ENCODE measurements at regions not wholly inside any gene's neighbourhood (a gene's known extent, or its start where the extent isn't known, plus 50 kb on each side); places are given as distances from the start of the nearest gene placed in this dataset.
"Not testable (repeated sequence)": the region's sequence is repeated elsewhere in the genome, so short reads cannot be mapped to it uniquely, and the experiment has no call there.

- not testable (repeated sequence) for DNase-seq
Measured at GRCh38 chr3:95587641-95588040, 1226.8 kb upstream of the EPHA6 start.

DNA sequence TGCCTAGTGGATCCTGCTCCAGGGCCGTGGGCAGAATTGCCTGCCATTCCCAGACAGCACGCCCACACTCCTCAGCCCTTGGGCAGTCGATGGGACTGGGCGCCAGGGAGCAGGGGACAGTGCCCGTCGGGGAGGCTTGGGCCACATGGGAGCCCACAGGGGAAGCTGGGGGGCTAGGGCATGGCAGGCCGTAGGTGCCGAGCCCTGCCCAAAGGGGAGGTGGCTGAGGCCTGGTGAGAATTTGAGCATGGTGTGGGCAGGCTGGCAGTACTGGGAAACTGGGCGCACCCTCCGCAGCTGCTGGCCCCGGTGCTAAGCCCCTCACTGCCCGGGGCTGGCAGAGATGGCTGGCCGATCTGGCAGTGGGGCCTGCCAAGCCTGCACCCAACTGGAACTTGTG lies 1225.9 kb upstream of the EPHA6 start:
- DNase-seq: no peak

DNA sequence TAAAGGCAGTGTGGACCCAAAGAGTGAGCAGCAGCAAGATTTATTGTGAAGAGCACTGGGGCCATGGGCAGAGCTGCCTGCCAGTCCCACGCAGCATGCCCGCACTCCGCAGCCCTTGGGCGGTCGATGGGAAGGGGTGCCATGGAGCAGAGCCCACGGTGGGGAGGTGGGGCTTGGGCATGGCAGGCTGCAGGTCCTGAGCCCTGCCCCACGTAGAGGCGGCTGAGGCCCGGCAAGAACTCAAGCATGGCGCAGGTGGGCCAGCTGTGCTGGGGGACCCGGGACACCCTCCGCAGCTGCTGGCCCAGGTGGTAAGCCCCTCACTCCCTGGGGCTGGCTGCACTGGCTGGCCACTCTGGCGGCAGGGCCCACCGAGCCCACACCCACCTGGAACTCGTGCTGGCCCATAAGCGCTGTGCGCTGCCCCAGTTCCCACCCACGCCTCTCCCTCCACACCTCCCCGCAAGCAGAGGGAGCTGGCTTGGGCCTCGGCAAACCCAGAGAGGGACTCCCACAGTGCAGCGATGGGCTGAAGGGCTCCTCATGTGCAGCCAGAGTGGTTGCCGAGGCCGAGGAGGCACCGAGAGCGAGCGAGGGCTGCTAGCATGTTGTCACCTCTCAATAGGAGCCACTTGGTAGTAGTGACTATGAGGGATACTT lies 1218.8 kb upstream of the EPHA6 start:
- DNase-seq: no peak

DNA sequence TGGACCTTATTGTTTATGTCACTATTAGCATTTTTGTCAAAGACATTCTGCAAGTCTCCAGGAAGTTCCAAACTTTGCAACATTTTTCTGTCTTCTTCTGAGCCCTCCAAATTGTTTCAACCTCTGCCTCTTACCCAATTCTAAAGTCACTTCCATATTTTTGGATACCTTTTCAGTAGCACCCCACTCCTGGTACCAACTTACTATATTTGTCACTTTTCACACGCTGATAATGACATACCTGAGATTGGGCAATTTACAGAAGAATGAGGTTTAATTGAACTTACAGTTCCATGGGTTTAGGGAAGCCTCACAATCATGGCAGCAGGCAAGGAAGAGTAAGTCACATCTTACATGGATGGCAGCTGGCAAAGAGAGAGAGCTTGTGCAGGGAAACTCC lies 1206.5 kb upstream of the EPHA6 start:
- no peak for DNase-seq

- DNase-seq: no peak
Measured at GRCh38 chr3:95609411-95609810, 1205.0 kb upstream of the EPHA6 start.

DNA sequence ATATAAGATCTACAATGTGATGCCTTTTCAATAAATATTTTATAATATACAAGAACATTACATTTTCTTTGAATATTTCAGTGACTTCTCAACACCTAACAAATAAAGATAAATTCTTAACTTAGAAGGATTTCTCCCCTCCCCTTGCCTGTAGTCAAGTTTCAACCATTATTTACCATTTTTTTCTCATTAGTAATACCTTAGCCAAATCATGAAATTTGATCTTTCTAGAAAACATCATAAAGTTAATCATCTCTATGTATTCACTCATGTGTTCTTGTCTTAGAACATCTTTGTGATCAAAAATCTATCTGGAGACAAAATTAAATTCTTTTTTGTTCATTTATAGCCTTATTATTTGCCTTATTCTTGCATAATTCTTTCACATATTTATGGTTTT lies 1201.8 kb upstream of the EPHA6 start:
- no peak for DNase-seq

GRCh38 chr3:95613993-95614392 lies 1200.4 kb upstream of the EPHA6 start:
- no peak for DNase-seq

DNA sequence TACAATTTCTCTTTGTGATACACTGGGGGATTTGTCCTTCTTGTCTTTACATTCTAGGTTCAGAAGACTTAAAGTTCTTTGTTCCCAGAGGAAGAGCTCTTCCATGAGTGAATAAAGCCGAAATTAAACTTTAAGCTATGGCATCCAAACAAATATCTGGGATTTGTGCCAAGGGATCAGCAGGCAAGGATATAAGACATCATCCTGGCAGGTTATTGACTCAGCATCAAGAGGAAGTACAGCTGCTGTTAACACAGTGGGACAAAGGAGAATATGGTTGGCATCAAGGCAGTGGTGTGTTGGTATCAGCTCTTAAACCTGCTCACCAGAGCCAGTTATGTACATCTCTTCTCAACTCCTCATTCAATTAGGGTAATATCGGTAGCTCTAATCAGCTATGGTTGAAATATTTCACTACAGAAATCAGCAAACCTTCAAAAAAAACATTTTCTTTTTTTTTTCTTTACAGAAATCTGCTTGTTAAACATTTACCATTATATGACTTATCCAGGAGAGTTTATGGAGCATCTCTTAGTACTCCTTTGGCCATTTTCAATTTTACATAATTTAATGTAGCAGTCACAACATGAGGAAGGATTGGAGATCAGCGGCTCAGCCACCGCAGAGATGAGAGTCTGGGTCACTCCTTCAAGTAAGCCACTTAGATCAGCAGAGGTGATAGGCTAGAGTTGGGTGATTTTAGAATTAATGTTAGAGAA lies 1198.6 kb upstream of the EPHA6 start:
- DNase-seq: no peak

DNA sequence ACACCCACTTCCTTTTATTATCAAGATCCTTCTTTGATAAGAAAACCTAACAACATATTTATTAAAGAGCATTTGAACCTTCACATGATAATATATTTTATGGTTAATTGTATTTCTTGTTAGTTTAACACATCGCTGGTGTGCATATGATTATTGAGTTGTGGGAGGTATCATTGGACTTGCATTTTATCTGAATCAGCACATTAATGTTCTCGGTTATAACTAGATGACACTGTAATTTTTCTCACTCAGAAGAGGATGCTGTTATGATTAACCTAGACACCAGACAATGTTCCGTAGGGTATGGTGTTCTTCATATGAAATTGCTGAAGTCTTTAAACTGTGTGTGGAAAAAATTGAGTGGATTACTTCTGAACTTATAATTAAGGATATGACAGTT lies 1188.3 kb upstream of the EPHA6 start:
- no peak for DNase-seq

- DNase-seq: no peak
Measured at GRCh38 chr3:95627293-95627692, 1187.1 kb upstream of the EPHA6 start.

DNA sequence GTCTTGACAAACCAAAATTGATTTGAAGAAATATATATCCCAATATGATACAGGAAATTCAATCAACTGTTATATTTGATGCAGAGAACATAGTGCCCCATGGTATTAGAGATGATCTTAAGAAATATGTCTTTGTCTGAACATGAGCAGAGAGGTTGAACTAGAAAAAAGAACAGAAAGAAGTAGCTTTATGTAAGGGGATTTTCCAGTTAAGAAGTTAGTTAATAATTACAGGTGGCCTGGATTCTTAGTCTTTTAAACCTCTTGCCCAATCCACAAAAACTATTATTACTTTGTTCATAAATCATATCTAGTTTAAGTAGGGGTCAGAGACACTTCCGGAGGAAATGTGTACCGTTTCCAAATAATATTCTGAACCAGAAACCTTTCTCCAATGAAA lies 1186.7 kb upstream of the EPHA6 start:
- DNase-seq: no peak

- DNase-seq: no peak
Measured at GRCh38 chr3:95629802-95630201, 1184.6 kb upstream of the EPHA6 start.

GRCh38 chr3:95645291-95645690 lies 1169.1 kb upstream of the EPHA6 start:
- DNase-seq: no peak

- DNase-seq: no peak
Measured at GRCh38 chr3:95654570-95655362, 1159.6 kb upstream of the EPHA6 start.

- DNase-seq: no peak
Measured at GRCh38 chr3:95655363-95655986, 1158.9 kb upstream of the EPHA6 start.

DNA sequence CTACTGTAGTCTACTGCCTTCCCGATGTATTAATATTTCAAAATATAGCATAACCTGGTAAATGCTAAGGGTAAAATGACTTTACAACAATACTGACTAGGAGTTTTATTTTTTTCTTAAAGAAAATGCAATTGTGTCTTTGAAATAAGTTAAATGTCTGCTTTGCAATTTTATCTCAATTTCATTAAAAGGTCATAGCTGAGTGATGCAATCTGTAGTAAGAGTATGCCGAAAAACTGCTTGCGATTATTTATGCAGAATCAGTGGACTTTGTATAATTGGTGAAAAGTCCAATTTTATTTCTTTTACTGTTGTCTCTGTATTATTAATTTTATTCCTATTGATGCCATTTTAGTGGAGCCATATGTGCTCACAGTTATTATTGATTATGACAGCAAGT lies 1143.6 kb upstream of the EPHA6 start:
- DNase-seq: no peak

DNA sequence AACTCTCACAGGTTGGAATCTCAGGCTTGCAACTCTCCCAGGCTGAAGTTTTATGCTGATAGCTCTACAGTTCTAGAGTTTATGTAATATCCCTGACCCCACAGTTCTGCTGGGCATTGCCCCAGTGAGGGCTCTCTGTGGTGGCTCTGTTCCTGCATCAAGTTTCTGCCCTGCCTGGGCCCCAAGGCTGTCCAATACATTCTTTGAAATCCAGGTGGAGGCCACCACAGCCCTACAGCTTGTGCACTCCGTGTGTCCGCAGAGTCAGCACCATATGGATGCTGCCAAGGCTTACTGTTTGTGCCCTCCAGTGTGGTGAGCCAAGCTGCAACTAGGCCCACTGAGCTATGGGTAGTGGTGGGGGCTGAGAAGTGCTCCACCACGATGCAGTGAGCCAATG lies 1141.2 kb upstream of the EPHA6 start:
- no peak for DNase-seq

DNA sequence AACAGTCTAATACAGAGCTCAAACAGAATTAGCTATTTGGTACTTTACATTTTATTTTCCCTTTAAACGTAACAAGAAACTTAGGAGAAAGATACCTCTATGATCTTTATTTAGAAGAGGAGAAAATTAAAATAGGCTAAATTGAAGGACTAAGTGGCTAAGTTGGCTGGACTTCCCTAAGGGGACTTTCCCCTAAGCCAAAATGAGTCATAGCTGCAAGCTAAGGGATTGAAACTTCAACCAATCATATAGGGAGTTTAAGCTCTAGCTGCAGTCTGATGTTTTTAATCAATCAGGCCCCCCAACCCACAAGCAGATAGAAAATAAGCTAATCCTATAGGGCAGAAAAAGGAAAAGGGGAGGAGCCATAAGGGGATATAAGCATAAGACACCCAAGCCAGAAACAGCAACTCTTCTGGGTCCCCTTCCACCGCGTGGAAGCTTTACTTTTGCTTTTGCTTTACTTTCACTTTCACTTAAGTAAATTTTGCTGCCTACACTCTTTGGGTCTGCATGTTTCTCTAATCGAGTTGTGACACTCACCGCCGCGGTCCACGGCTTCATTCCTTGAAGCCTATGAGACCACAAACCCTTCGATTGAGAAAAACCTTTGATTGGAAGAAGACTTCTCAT lies 1108.5 kb upstream of the EPHA6 start:
- no peak for DNase-seq

- no peak for DNase-seq
Measured at GRCh38 chr3:95707268-95707667, 1107.1 kb upstream of the EPHA6 start.

- no peak for DNase-seq
Measured at GRCh38 chr3:95710684-95711083, 1103.7 kb upstream of the EPHA6 start.

DNA sequence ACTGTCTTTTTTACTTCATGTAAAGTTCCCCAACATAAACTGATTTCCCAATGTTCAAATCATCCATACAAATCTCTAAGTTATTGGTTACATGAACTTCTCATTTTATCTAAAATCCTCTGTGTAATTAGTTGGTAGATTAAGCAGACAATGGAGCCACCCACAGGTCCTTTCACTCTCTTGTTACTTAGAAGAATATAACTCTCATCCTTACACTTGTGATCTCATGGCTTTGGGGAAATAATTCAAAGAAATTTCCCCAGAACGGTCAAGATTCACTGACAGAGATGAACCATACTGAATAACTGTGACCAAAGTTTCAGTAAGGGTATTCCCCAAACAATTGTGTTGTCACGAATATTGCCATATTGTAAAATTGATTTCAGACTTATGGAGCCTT lies 1102.6 kb upstream of the EPHA6 start:
- DNase-seq: no peak

- DNase-seq: no peak
Measured at GRCh38 chr3:95715128-95715527, 1099.3 kb upstream of the EPHA6 start.

GRCh38 chr3:95717048-95717447 lies 1097.3 kb upstream of the EPHA6 start:
- no peak for DNase-seq
